GM20000 (cell line): ENCODE measurements at regions not wholly inside any gene's neighbourhood (a gene's known extent, or its start where the extent isn't known, plus 50 kb on each side); places are given as distances from the start of the nearest gene placed in this dataset.
"Not testable (repeated sequence)": the region's sequence is repeated elsewhere in the genome, so short reads cannot be mapped to it uniquely, and the experiment has no call there.

Experiments used
- DNase-seq: peaks from one replicate; pipeline ENCODE4 v3.0.0; 2012; ENCODE audit warnings: low spot score
- CTCF ChIP-seq: IDR thresholded peaks from 2 replicates; pipeline ENCODE4 v1.5.1; 2012; ENCODE audit warnings: mild to moderate bottlenecking, control low read depth; ENCODE audit errors: extremely low read depth, missing control alignments

GRCh38 chr10:16195178-16195769 lies 241.5 kb upstream of the PTER start:
- TF ChIP-seq CTCF = no peak
- no peak for DNase-seq

DNA sequence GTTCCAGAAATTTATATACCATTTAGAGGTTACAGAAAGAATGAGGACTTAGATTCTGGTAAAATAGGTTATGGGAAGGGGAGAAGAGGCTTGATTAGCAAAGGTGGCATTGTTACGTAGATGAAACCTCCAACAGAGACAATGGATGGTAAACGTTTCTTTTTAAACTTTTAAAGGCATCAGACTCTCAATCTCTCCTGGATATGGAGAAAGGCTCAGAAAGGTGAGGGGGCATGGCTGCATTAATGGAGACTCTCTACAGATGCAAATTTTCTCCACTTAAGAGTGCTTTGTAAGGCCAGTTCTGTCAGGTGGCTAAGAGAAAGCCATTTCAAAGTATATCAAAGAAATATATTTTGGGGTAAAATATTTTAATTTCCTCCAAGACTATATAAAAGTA lies 240.9 kb upstream of the PTER start:
- no peak for TF ChIP-seq CTCF
- no peak for DNase-seq

DNA sequence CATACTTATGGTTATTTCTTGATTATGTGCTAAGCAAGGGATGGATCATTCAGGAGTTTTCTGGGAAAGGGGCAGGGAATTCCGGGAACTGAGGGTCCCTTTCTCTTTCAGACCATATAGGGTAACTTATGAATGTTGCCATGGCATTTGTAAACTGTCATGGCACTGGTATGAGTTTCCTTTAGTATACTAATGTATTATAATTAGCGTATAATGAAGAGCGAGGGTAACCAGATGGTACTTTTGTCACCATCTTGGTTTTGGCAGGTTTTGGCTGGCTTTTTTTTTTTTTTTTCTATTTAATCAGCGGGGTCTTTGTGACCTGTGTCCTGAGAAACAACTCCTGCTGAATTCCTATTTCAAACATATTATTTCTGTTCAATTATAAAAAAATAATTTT lies 237.6 kb upstream of the PTER start:
- TF ChIP-seq CTCF = no peak
- no peak for DNase-seq

DNA sequence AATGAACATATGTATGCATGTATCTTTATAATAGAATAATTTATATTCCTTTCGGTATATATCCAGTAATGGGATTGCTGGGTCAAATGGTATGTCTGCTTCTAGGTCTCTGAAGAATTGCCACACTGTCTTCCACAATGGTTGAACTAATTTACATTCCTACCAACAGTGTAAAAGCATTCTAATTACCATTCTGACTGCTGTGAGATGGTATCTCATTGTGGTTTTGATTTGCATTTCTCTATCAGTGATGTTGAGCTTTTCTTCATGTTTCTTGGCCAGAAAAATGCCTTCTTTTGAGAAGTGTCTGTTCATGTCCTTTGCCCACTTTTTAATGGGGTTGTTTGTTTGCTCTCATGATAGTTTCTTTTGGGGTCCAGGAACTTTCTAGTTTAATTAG lies 213.2 kb upstream of the PTER start:
- DNase-seq = not testable (repeated sequence)

DNA sequence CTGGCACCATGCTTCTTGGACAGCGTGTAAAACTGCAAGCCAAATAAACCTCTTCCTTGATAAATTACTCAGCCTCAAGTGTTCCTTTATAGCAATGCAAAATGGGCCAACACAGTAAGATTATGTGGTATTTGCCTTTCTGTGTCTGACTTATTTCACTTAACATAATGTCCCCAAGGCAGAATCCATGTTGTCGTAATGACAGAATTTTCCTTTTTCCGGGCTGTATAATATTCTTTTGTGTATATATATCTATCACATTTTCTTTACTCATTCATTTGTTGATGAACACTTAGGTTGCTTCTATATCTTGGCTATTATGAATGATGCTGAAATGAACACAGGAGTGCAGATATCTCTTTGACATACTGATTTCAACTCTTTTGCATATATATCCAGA lies 209.1 kb upstream of the PTER start:
- no peak for DNase-seq
- no peak for TF ChIP-seq CTCF

DNA sequence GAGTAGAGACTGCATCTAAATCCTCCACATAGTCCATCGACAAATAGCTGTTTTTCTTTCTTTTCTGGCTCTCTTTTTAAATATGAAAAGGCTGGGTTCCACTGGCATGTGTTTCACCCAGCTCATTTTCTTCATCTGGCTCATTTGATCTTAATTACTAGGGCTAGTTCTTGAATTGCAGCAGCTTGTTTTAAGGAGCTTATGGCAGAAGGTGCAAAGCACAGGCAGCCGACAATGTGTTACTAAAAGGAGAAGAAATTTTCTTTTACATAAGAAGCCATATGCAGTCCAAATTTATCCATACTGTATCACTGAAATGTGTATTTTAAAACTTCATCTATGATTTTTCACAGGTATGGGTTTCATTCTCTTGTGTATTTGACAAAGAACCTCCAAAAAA lies 205.6 kb upstream of the PTER start:
- DNase-seq = no peak
- TF ChIP-seq CTCF = no peak

- DNase-seq = no peak
- TF ChIP-seq CTCF = no peak
These were observed 204.9 kb upstream of the PTER start for GRCh38 chr10:16231734-16232435.

GRCh38 chr10:16232441-16232840 lies 204.4 kb upstream of the PTER start:
- TF ChIP-seq CTCF = no peak
- DNase-seq = no peak
